ENCODE measurements at regions not wholly inside any gene's neighbourhood (a gene's known extent, or its start where the extent isn't known, plus 50 kb on each side); places are given as distances from the start of the nearest gene placed in this dataset.
A peak's percentile ranks its signal among the peaks of the same experiment; 100 is the strongest.

DNA sequence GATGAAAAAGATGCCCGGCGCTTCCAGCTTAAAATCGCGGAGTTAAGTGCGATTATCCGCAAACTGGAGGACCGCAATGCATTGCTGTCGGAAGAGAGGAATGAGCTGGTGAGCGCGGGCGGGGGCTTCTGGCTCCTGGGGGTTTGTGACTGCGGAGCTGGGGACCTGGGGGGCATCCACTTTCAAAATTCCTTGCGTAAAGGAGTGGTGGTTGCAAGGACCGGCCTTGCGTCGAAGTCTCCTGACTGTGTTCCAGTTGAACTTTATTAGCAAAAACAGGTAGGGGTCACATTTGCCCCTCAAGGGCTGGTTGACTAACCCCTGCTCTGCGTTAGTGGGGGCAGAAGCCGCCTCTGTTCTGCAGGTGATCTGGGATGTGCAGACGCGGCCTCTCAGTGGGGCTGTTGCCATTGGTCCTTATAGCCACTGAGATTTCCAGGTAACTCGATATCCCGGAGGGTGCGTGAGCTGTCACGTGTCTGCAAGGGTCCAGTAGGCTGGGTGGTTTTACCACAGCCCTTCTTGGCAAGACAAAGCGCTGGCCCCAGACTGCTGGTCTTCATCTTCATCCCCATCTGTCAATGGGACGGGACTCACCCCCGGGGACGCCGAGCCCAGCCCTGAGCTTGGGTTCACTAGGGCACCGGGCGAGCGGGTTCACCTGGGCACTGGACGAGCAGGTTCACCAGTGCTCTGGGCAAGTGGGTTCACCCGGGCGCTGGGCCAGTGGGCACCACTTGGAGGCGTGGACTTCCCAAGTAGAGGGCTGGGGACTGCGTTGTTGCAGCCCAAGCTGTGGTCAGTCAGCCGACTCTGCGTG lies 51.5 kb upstream of the DPYSL4 start:
- no peaks in the 10 kb centered on the region for H3K9me3 Mint-ChIP-seq
- H3K27me3 Mint-ChIP-seq: peaks cover under 1% of the 10 kb centered on the region
- no peak overlapping the region for H3K4me3 Mint-ChIP-seq
- H3K4me1 Mint-ChIP-seq: no peaks in the 10 kb centered on the region
- ChIA-PET CTCF (interaction anchor here (0.6 kb wide), 1 partner anchor 323 kb away, joined by 3 read pairs; no protein-coding TSS in a partner anchor), POLR2A (no interaction called here)
- intact Hi-C loops (cut with micrococcal nuclease): no loop called here
- no peaks in the 10 kb centered on the region for H3K36me3 Mint-ChIP-seq (ENCODE audit: low read depth)
- no peak overlapping the region for H3K27ac Mint-ChIP-seq
- TF ChIP-seq, protein P1, sequence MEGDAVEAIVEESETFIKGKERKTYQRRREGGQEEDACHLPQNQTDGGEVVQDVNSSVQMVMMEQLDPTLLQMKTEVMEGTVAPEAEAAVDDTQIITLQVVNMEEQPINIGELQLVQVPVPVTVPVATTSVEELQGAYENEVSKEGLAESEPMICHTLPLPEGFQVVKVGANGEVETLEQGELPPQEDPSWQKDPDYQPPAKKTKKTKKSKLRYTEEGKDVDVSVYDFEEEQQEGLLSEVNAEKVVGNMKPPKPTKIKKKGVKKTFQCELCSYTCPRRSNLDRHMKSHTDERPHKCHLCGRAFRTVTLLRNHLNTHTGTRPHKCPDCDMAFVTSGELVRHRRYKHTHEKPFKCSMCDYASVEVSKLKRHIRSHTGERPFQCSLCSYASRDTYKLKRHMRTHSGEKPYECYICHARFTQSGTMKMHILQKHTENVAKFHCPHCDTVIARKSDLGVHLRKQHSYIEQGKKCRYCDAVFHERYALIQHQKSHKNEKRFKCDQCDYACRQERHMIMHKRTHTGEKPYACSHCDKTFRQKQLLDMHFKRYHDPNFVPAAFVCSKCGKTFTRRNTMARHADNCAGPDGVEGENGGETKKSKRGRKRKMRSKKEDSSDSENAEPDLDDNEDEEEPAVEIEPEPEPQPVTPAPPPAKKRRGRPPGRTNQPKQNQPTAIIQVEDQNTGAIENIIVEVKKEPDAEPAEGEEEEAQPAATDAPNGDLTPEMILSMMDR (IDR thresholded peaks at IDR 0.05): no peak
- DNase-seq: peak; percentile 7
- no peak for ATAC-seq (ENCODE audit: low read depth)

DNA sequence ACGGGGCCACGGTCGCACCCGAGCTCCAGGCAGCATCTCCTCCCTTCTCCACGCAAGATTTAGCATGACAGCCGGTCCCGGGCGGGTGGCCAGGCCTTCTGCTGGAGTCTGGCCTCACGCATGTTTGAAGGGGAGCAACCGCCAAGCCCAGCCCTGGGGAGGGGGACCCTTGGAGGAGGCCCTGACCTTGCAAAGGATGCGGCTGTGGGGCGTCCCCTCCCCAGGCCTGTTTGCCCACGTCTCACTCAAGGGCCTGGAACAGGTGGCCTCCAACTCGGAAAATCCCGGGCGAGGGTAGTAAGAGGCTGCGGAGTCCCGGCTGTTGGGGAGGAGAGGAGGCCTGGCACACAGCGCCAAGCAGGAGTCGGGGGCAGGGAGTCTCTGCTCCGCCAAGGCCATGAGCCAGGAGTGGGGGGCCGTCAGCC lies 50.6 kb upstream of the DPYSL4 start:
- TF ChIP-seq, protein P1 (IDR thresholded peaks at IDR 0.05): no peak
- H3K27ac Mint-ChIP-seq: no peak overlapping the region
- no peak overlapping the region for H3K4me3 Mint-ChIP-seq
- DNase-seq (peak; percentile 6), ATAC-seq (ENCODE audit: low read depth) (no peak)
- no peaks in the 10 kb centered on the region for H3K4me1 Mint-ChIP-seq
- ChIA-PET CTCF (interaction anchor here (0.6 kb wide), 1 partner anchor 324 kb away, joined by 3 read pairs; no protein-coding TSS in a partner anchor), POLR2A (no interaction called here)
- H3K9me3 Mint-ChIP-seq: no peaks in the 10 kb centered on the region
- no peaks in the 10 kb centered on the region for H3K27me3 Mint-ChIP-seq
- intact Hi-C loops (cut with micrococcal nuclease): no loop called here
- H3K36me3 Mint-ChIP-seq (ENCODE audit: low read depth): no peaks in the 10 kb centered on the region

DNA sequence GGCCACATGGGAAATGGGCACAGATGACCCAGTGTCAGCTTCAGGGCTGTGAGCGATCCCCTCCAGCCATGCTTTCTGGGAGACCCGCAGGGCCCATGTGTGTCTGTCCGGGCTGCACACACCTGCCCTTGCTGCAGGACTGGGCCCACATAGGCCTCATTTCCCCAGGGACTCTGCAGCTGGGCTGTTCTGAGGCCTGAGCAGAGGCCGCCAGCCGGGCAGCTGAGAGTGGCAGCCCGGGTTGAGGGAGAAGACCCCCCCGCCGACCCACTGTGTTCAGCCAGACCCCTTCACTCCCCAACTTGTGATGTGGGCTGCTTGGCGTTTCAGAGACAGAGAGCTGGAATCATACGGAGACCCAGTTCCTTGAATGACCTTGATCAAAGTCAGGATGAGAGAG lies 50.1 kb upstream of the DPYSL4 start:
- intact Hi-C loops (cut with micrococcal nuclease): no loop called here
- ChIA-PET POLR2A (no interaction called here), CTCF (no interaction called here)
- Mint-ChIP-seq H3K27me3 (no peaks in the 10 kb centered on the region), H3K9me3 (no peaks in the 10 kb centered on the region), H3K27ac (no peak overlapping the region), H3K36me3 (ENCODE audit: low read depth) (no peaks in the 10 kb centered on the region), H3K4me3 (no peak overlapping the region), H3K4me1 (no peaks in the 10 kb centered on the region)
- TF ChIP-seq, protein P1 (IDR thresholded peaks at IDR 0.05): no peak
- ATAC-seq (ENCODE audit: low read depth): no peak
- DNase-seq: peak; percentile 10
